Hippocampal formation (tissue), 2 donors: ENCODE measurements at regions not wholly inside any gene's neighbourhood (a gene's known extent, or its start where the extent isn't known, plus 50 kb on each side); places are given as distances from the start of the nearest gene placed in this dataset.
A peak's percentile ranks its signal among the peaks of the same experiment; 100 is the strongest.

ENCODE experiments used
- DNase-seq, 2 donors: peaks; one replicate each; lab custom pipeline; 2025; lab: John Stamatoyannopoulos, UW

- DNase-seq = peak; percentile 48 to 60
Measured at GRCh38 chr4:15130441-15130840, 128.2 kb downstream of the CPEB2 start.

DNA sequence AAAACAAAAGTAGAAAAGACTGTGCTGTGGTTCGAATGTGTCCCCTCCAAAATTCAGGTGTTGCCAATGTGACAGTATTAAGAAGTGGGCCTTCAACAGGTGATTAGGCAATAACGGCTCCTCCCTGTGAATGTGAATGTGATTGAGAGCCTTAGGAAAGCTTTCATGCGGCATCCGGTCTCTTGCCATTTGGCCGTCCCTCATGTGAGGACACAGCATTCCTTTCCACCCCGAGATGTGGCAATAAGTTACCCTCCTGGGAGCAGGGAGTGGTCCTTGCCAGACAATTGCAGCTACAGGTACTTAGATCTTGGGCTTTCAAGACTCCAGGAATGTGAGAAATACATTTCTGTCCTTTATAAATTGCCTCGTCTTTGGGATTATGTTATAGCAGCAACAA, 129.3 kb downstream of the CPEB2 start:
- DNase-seq = peak in 1 of 2 donors; percentile 4

- DNase-seq = peak; percentile 50 to 88
Measured at GRCh38 chr4:15132739-15133138, 130.5 kb downstream of the CPEB2 start.

DNA sequence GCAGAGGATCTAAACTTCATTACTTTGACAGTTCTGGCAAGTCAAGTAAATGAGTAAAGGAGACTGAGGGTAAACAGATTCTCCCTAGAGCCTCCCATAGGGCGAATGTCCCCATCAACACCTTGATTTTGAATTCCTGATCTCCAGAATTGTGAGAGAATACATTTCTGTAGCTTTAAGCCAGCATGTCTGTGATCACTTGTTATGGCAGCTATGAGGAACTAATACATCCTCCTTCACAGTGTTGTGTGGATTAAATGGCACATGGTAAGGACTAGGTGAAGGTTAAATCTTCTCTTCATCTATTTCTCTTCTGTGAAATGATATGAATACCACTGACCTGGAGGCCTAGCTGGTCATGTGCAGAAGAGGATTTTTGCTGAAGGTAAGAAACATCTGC, 137.3 kb downstream of the CPEB2 start:
- no peak for DNase-seq

DNA sequence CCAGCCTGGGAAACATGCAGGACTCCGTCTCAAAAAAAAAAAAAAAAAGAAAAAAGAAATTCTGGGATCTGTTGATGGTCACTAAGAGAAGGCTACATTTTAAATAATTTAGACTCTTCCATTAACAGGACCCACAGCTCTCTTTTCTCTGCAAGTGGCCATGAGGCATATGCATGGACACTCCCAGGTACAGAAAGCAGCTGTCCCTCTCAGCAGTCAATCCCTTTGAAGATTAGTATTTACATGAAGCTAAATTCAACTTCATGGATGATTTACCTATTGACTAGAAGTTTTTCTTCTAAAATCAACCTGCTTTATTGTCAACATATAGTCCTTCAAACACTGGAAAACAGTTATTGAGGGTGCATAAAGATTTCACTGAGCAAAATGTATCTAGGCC, 139.9 kb downstream of the CPEB2 start:
- no peak for DNase-seq

- no peak for DNase-seq
Measured at GRCh38 chr4:15143551-15143950, 141.3 kb downstream of the CPEB2 start.

DNA sequence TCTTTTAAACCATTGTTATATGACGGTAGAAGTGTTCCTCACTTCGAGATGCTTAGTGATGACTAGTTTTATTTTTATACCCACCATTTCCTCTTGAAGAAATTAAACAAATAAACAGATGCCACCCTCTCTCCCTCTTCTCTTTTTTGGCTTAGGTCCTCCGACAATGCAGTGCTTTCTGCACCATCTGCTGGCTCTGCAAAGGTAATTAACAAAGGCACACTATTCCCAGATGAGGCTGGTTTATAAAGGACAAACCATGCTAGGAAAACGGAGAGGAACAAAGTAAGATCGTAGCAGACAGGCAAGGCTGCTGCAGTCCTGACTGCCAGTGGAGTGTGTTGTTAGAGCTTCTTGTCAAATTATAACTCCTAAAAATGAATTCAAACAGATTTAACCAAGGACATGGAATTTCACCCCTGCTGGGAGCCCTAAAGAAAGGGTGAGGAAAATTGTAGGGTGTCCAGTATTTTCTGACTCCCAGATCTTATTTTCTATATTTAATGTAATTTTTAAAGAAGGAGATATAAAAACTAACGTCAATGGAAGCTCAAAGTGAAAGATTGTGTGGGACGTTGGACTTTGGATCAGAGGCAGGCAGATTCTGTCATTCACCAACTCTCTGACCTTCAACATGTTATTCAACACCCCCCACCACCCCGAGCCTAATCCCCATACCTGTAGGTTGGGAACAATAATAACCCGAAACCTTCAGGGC, 142.1 kb downstream of the CPEB2 start:
- DNase-seq = peak; percentile 31 to 46

DNA sequence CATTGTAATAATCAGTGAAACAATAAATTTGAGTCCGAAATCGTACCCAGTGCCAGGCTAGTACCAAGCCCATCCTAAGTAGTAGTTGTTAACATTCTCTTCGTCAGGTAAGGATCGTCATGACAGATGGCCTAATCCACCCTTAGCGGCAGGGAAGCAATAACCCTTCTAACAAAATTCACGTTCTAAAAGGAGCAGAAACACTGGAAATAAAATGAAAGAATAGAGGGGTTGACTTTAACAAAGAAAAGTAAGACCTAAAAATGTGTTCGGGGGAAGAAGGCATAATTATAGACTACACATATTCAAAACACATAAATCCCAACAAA, 142.7 kb downstream of the CPEB2 start:
- no peak for DNase-seq

GRCh38 chr4:15145709-15146108, 143.4 kb downstream of the CPEB2 start:
- DNase-seq = no peak

DNA sequence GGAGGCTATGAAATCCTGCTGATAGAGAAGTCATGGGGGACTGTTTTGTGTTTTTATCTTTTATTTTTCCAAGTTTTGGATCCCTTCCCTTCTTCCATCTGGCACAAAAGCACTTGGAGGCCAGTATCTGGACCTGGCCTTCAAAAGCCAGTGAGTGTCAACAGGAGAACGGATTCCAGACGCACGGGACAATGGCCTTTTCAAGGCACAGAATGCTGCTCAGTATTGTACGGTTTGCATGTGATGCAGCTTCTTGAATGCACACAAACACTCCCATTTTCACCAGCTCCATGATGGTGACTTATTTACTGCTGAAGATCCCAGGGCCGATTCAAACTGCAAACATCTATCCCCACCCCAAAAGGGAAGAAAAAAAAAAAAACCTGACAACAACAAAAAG, 145.4 kb downstream of the CPEB2 start:
- DNase-seq = peak; percentile 76 to 92

- peak; percentile 44 to 45 for DNase-seq
Measured at GRCh38 chr4:15148199-15148598, 145.9 kb downstream of the CPEB2 start.

DNA sequence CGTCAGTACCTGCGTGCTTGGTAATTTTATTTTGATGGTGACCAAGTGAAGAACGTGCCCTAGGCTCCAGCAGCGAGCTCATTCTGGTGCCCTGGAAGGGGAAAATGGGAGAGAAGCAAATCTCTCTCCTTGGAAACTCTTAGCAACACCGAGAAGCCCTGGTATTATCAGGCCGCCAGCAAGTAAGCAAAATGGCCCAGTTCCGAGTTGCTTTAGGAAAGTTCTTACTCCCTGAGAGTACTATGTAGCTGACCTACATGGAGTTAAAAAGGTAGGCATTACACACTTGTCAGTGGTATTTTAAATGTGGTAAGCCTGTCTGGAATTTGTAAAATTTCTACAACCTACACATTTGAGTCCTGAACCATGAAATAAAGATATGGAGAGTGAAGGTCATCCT, 146.4 kb downstream of the CPEB2 start:
- no peak for DNase-seq

DNA sequence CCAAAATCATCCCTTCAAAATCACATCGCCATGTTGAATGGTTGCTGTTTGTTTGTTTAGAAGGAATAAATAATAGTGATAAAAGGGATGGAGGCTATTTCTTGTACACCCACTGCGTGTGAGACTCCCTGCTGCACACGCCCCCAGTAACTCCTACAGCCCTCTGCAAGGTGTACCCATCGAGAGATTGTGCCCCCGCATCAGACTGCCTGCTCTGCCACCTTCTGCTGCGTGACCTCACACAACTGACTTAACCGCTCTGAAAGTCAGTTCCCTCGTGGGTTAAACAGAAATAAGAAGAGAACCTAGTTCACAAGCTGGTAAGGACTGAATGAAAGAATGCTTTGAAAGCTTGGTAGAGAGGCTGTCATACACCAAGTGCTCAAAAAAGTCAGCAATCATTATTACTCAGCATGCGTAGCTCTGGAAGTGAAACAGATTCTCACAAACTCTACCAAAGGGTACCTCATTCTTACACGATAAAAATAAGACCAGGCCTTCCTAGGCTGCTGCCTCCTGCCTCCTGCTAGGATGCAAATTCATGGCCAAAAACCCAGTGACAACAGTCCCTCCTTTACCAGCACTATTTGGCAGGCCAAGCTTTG, 147.1 kb downstream of the CPEB2 start:
- DNase-seq = peak; percentile 24 to 75

- DNase-seq = peak; percentile 84 to 92
Measured at GRCh38 chr4:15149839-15150592, 147.7 kb downstream of the CPEB2 start.

DNA sequence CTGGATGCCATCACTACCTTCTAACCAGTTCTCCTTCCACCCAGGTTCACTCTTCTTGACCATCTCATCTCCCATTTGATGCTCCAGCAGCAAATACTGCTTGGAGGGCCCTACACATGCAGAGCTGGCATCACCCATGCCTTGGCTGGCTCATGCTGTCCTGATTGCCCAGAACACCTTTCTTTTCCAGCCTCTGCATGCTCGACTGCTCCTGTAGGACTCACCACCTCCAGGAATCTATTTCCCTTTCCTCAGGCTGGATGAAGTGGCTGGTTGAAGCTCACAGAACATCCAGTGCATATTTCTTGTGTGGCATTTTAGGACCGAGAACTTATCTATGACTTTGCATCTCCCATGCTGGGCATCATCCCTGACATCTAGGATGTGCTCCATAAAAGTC, 148.3 kb downstream of the CPEB2 start:
- no peak for DNase-seq

- no peak for DNase-seq
Measured at GRCh38 chr4:15151033-15151432, 148.8 kb downstream of the CPEB2 start.

DNA sequence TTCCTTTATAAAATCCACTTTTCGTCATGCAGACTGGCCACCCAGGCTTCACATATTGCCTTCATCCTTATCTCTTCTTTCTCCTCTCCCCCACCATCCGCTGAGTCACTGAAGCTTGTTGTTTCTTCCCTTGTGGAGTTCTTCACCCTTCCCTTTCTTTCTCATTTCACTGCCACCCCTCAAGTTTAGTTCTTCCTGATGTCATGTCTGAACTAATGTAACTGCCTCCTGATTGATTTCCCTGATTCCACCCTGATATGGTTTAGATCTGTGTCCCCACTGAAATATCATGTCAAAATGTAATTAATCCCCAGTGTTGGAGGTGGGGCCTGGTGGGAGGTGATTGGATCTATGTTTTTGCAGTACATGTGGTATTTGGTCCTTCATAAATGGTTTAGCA, 151.4 kb downstream of the CPEB2 start:
- DNase-seq = no peak

DNA sequence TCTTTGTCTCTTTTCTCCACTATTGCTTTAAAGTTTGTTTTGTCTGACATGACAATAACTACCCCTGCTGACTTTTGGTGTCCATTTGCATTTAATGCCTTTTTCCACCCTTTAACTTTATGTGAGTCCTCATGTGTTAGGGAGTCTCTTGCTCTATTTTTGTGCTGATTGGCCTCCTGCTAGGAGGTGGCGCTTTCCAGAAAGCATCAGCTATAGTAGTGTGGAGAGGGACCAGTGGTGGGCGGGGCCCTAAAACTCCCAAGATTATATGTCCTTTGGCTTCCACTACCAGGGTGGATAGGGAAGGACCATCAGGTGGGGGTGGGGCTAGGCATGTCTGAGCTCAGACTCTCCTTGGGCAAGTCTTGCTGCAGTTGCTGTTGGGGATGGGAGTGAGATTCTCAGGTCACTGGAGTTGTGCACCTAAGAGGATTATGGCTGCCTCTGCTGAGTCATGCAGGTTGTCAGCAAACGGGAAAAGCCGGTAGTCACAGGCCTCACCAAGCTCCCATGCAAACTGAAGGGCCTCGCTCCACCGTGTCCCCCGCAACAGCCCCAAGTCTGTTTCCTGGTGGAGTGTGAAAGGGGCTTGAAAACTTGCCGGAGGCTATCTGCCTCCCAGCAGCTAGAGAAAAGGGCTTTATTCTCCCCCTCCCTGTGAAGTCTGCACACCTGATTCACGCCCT, 156.3 kb downstream of the CPEB2 start:
- no peak for DNase-seq

GRCh38 chr4:15159477-15160019, 157.3 kb downstream of the CPEB2 start:
- peak in 1 of 2 donors; percentile 60 for DNase-seq

DNA sequence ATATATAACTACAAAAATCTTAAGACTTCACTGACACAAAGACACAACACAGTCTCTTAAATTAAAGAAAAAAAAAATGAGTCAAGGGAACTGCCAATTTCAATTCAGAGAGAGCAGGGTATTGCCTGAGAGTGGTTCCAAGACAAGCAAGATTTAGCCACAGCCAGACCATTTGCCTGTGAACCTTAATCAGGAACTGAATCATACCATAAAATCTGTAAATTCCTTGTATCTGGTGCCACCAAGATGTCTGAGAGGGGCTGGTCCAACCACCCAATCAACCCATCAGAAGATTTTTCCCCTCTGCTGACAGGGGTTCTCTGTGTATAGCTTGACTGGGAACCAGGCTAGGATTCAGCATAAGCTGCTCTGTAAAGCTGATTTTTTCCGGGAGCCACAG, 159.2 kb downstream of the CPEB2 start:
- DNase-seq = no peak

GRCh38 chr4:15162046-15162445, 159.8 kb downstream of the CPEB2 start:
- no peak for DNase-seq
